ENCODE measurements at regions not wholly inside any gene's neighbourhood (a gene's known extent, or its start where the extent isn't known, plus 50 kb on each side); places are given as distances from the start of the nearest gene placed in this dataset.

DNA sequence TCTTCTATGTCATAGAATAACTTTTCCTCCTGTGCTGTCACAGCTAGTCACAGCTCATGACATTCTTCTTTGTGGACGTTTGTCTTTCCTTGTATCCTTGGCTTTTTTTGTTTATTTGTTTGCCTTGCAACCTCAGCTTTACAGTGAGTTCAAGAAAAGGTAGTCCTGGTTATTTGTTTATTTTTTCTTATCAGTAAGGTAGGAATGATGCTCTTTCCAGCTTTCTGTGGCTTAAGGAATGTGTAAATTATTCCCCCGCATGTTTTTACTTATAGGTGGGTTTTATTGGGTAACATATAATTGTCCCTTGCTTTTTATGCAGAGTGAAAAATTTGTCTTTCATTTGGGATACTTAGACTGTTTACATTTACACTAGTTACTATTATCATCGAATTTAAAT lies 1673.6 kb upstream of the FLRT2 start:
- no peak overlapping the region for H3K4me3 ChIP-seq (replicated peaks; ENCODE audit: low read depth, low read length)
- no peak for DNase-seq (ENCODE audit: extremely low read depth, insufficient read length)

GRCh38 chr14:83860631-83861155 lies 1669.3 kb upstream of the FLRT2 start:
- H3K27me3 ChIP-seq (replicated peaks; ENCODE audit: control insufficient read depth, insufficient read depth, low read length): no peaks in the 10 kb centered on the region
- no peak overlapping the region for H3K4me3 ChIP-seq (replicated peaks; ENCODE audit: low read depth, low read length)
- DNase-seq (ENCODE audit: extremely low read depth, insufficient read length): no peak
- TF ChIP-seq, protein P1, sequence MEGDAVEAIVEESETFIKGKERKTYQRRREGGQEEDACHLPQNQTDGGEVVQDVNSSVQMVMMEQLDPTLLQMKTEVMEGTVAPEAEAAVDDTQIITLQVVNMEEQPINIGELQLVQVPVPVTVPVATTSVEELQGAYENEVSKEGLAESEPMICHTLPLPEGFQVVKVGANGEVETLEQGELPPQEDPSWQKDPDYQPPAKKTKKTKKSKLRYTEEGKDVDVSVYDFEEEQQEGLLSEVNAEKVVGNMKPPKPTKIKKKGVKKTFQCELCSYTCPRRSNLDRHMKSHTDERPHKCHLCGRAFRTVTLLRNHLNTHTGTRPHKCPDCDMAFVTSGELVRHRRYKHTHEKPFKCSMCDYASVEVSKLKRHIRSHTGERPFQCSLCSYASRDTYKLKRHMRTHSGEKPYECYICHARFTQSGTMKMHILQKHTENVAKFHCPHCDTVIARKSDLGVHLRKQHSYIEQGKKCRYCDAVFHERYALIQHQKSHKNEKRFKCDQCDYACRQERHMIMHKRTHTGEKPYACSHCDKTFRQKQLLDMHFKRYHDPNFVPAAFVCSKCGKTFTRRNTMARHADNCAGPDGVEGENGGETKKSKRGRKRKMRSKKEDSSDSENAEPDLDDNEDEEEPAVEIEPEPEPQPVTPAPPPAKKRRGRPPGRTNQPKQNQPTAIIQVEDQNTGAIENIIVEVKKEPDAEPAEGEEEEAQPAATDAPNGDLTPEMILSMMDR (IDR thresholded peaks at IDR 0.05; ENCODE audit: insufficient read depth, low read length, poor library complexity, severe bottlenecking): no peak
- H3K36me3 ChIP-seq (ENCODE audit: control insufficient read depth, insufficient read depth, low read length): no peaks in the 10 kb centered on the region

More for the DNA sequence above, 1673.6 kb upstream of the FLRT2 start:
- TF ChIP-seq, protein P1 (IDR thresholded peaks at IDR 0.05; ENCODE audit: insufficient read depth, low read length, poor library complexity, severe bottlenecking): no peak
- Histone ChIP-seq H3K36me3 (ENCODE audit: control insufficient read depth, insufficient read depth, low read length) (no peaks in the 10 kb centered on the region), H3K27me3 (replicated peaks; ENCODE audit: control insufficient read depth, insufficient read depth, low read length) (no peaks in the 10 kb centered on the region)

GRCh38 chr14:83863042-83863774 lies 1666.7 kb upstream of the FLRT2 start:
- no peaks in the 10 kb centered on the region for H3K27me3 ChIP-seq (replicated peaks; ENCODE audit: control insufficient read depth, insufficient read depth, low read length)
- H3K36me3 ChIP-seq (ENCODE audit: control insufficient read depth, insufficient read depth, low read length): no peaks in the 10 kb centered on the region
- TF ChIP-seq, protein P1 (IDR thresholded peaks at IDR 0.05; ENCODE audit: insufficient read depth, low read length, poor library complexity, severe bottlenecking): no peak
- no peak for DNase-seq (ENCODE audit: extremely low read depth, insufficient read length)
- no peak overlapping the region for H3K4me3 ChIP-seq (replicated peaks; ENCODE audit: low read depth, low read length)

DNA sequence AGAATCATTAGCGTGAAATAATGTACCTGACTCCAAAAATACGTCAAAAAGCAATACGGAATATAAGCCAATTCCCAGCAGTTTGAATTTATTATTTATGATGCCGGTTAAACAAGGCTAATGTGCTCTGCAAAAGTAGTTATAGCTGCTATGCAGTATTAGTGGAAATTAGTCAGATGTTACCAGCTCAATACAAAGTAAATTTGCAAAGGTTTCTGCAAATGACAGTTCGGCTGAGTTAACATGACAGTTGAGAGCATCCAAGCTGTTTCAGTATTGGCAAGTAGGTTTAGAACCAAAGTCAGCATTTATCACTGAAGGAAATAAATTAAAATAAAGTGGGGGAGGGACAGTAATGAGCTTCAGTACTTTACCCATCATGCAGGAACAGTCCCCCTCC lies 1665.8 kb upstream of the FLRT2 start:
- Histone ChIP-seq H3K27me3 (replicated peaks; ENCODE audit: control insufficient read depth, insufficient read depth, low read length) (no peaks in the 10 kb centered on the region), H3K4me3 (replicated peaks; ENCODE audit: low read depth, low read length) (no peak overlapping the region), H3K36me3 (ENCODE audit: control insufficient read depth, insufficient read depth, low read length) (no peaks in the 10 kb centered on the region)
- TF ChIP-seq, protein P1 (IDR thresholded peaks at IDR 0.05; ENCODE audit: insufficient read depth, low read length, poor library complexity, severe bottlenecking): no peak
- DNase-seq (ENCODE audit: extremely low read depth, insufficient read length): no peak

GRCh38 chr14:83867566-83868225 lies 1662.2 kb upstream of the FLRT2 start:
- Histone ChIP-seq H3K27me3 (replicated peaks; ENCODE audit: control insufficient read depth, insufficient read depth, low read length) (no peaks in the 10 kb centered on the region), H3K36me3 (ENCODE audit: control insufficient read depth, insufficient read depth, low read length) (no peaks in the 10 kb centered on the region), H3K4me3 (replicated peaks; ENCODE audit: low read depth, low read length) (no peak overlapping the region)
- DNase-seq (ENCODE audit: extremely low read depth, insufficient read length): no peak
- TF ChIP-seq, protein P1 (IDR thresholded peaks at IDR 0.05; ENCODE audit: insufficient read depth, low read length, poor library complexity, severe bottlenecking): no peak
